ENCODE measurements at regions not wholly inside any gene's neighbourhood (a gene's known extent, or its start where the extent isn't known, plus 50 kb on each side); places are given as distances from the start of the nearest gene placed in this dataset.

- DNase-seq, result no peak
- Histone ChIP-seq H3K4me2 (ENCODE audit: unreplicated experiment) (no peak overlapping the region), H3K27ac (no peak overlapping the region), H3K4me3 (no peak overlapping the region), H3K36me3 (ENCODE audit: low read depth) (no peaks in the 10 kb centered on the region), H3K9ac (no peak overlapping the region), H3F3A (ENCODE audit: insufficient read depth) (no peaks in the 10 kb centered on the region), H3K9me2 (ENCODE audit: insufficient read depth) (no peaks in the 10 kb centered on the region), H2AFZ (no peak overlapping the region), H3K27me3 (replicated peaks; ENCODE audit: insufficient read depth) (no peaks in the 10 kb centered on the region), H3K79me2 (ENCODE audit: insufficient read depth) (no peaks in the 10 kb centered on the region), H3K9me3 (ENCODE audit: low read depth) (no peaks in the 10 kb centered on the region), H3K4me1 (ENCODE audit: insufficient read depth) (no peaks in the 10 kb centered on the region), H4K20me1 (ENCODE audit: insufficient read depth) (no peaks in the 10 kb centered on the region)
- TF ChIP-seq EZH2phosphoT487 (IDR thresholded peaks at IDR 0.05; ENCODE audit: insufficient read depth, low read depth), result no peak
- no peak for TF ChIP-seq EZH2 (IDR thresholded peaks at IDR 0.05; ENCODE audit: insufficient read depth, poor library complexity, severe bottlenecking)
- in situ Hi-C loops (cut with MboI), result no loop called here
Measured at GRCh38 chr4:34362654-34363053, 1881.7 kb downstream of the ARAP2 start.

GRCh38 chr4:34363842-34364241 lies 1880.5 kb downstream of the ARAP2 start:
- Histone ChIP-seq H3F3A (ENCODE audit: insufficient read depth) (no peaks in the 10 kb centered on the region), H3K27ac (no peak overlapping the region), H3K4me2 (ENCODE audit: unreplicated experiment) (no peak overlapping the region), H4K20me1 (ENCODE audit: insufficient read depth) (no peaks in the 10 kb centered on the region), H3K27me3 (replicated peaks; ENCODE audit: insufficient read depth) (no peaks in the 10 kb centered on the region), H2AFZ (no peak overlapping the region), H3K4me3 (no peak overlapping the region), H3K9me3 (ENCODE audit: low read depth) (no peaks in the 10 kb centered on the region), H3K36me3 (ENCODE audit: low read depth) (no peaks in the 10 kb centered on the region), H3K9ac (no peak overlapping the region), H3K4me1 (ENCODE audit: insufficient read depth) (no peaks in the 10 kb centered on the region), H3K79me2 (ENCODE audit: insufficient read depth) (no peaks in the 10 kb centered on the region), H3K9me2 (ENCODE audit: insufficient read depth) (no peaks in the 10 kb centered on the region)
- 51% methylated on average over 2 of the region's 2 CpGs for WGBS, 2 experiments (ENCODE audit: low coverage in 1 of 2, low lambda C conversion rate in 2 of 2, missing lambda C conversion rate in 2 of 2)
- no peak for DNase-seq
- TF ChIP-seq EZH2phosphoT487 (IDR thresholded peaks at IDR 0.05; ENCODE audit: insufficient read depth, low read depth) (no peak), EZH2 (IDR thresholded peaks at IDR 0.05; ENCODE audit: insufficient read depth, poor library complexity, severe bottlenecking) (no peak)
- in situ Hi-C loops (cut with MboI), result no loop called here

- Histone ChIP-seq H3K36me3 (ENCODE audit: low read depth) (no peaks in the 10 kb centered on the region), H3K9ac (no peak overlapping the region), H3K4me3 (no peak overlapping the region), H3K4me2 (ENCODE audit: unreplicated experiment) (no peak overlapping the region), H3K79me2 (ENCODE audit: insufficient read depth) (no peaks in the 10 kb centered on the region), H3F3A (ENCODE audit: insufficient read depth) (no peaks in the 10 kb centered on the region), H3K4me1 (ENCODE audit: insufficient read depth) (no peaks in the 10 kb centered on the region), H3K9me2 (ENCODE audit: insufficient read depth) (no peaks in the 10 kb centered on the region), H4K20me1 (ENCODE audit: insufficient read depth) (no peaks in the 10 kb centered on the region), H3K27ac (no peak overlapping the region), H2AFZ (no peak overlapping the region), H3K9me3 (ENCODE audit: low read depth) (no peaks in the 10 kb centered on the region), H3K27me3 (replicated peaks; ENCODE audit: insufficient read depth) (0 out of 2 replicates have a peak, but pooled peaks cover 7% of the 10 kb centered on the region)
- DNase-seq, result no peak
- in situ Hi-C loops (cut with MboI), result no loop called here
- TF ChIP-seq EZH2 (IDR thresholded peaks at IDR 0.05; ENCODE audit: insufficient read depth, poor library complexity, severe bottlenecking) (no peak), EZH2phosphoT487 (IDR thresholded peaks at IDR 0.05; ENCODE audit: insufficient read depth, low read depth) (no peak)
- 74 to 88% methylated on average over 2 of the region's 2 CpGs for WGBS, 2 experiments (ENCODE audit: low coverage in 1 of 2, low lambda C conversion rate in 2 of 2, missing lambda C conversion rate in 2 of 2)
Measured at GRCh38 chr4:34365946-34366345, 1878.4 kb downstream of the ARAP2 start.

GRCh38 chr4:34371676-34372075 lies 1872.6 kb downstream of the ARAP2 start:
- Histone ChIP-seq H3K9ac (no peak overlapping the region), H3K27me3 (replicated peaks; ENCODE audit: insufficient read depth) (0 out of 2 replicates have a peak, but pooled peaks cover 7% of the 10 kb centered on the region), H3F3A (ENCODE audit: insufficient read depth) (no peaks in the 10 kb centered on the region), H3K4me1 (ENCODE audit: insufficient read depth) (no peaks in the 10 kb centered on the region), H2AFZ (no peak overlapping the region), H3K9me3 (ENCODE audit: low read depth) (no peaks in the 10 kb centered on the region), H3K4me3 (no peak overlapping the region), H3K27ac (no peak overlapping the region), H3K36me3 (ENCODE audit: low read depth) (no peaks in the 10 kb centered on the region), H3K9me2 (ENCODE audit: insufficient read depth) (no peaks in the 10 kb centered on the region), H3K79me2 (ENCODE audit: insufficient read depth) (no peaks in the 10 kb centered on the region), H4K20me1 (ENCODE audit: insufficient read depth) (no peaks in the 10 kb centered on the region), H3K4me2 (ENCODE audit: unreplicated experiment) (no peak overlapping the region)
- in situ Hi-C loops (cut with MboI), result no loop called here
- no peak for DNase-seq
- WGBS, 2 experiments (ENCODE audit: low coverage in 1 of 2, low lambda C conversion rate in 2 of 2, missing lambda C conversion rate in 2 of 2), result 25 to 32% methylated on average over 2 of the region's 2 CpGs
- TF ChIP-seq EZH2 (IDR thresholded peaks at IDR 0.05; ENCODE audit: insufficient read depth, poor library complexity, severe bottlenecking) (no peak), EZH2phosphoT487 (IDR thresholded peaks at IDR 0.05; ENCODE audit: insufficient read depth, low read depth) (no peak)

- no peaks in the 10 kb centered on the region for H3F3A ChIP-seq (ENCODE audit: insufficient read depth)
- no peak overlapping the region for H3K9ac ChIP-seq
- H3K27me3 ChIP-seq (replicated peaks; ENCODE audit: insufficient read depth), result 0 out of 2 replicates have a peak, but pooled peaks cover 7% of the 10 kb centered on the region
- H3K4me2 ChIP-seq (ENCODE audit: unreplicated experiment), result no peak overlapping the region
- no peak for TF ChIP-seq EZH2 (IDR thresholded peaks at IDR 0.05; ENCODE audit: insufficient read depth, poor library complexity, severe bottlenecking)
- TF ChIP-seq EZH2phosphoT487 (IDR thresholded peaks at IDR 0.05; ENCODE audit: insufficient read depth, low read depth), result no peak
- H4K20me1 ChIP-seq (ENCODE audit: insufficient read depth), result no peaks in the 10 kb centered on the region
- H3K27ac ChIP-seq, result no peak overlapping the region
- no peak for DNase-seq
- no peaks in the 10 kb centered on the region for H3K9me2 ChIP-seq (ENCODE audit: insufficient read depth)
- in situ Hi-C loops (cut with MboI), result no loop called here
- H3K9me3 ChIP-seq (ENCODE audit: low read depth), result no peaks in the 10 kb centered on the region
- H3K4me3 ChIP-seq, result no peak overlapping the region
- H3K79me2 ChIP-seq (ENCODE audit: insufficient read depth), result no peaks in the 10 kb centered on the region
- 16 to 17% methylated on average over 2 of the region's 2 CpGs for WGBS, 2 experiments (ENCODE audit: low coverage in 1 of 2, low lambda C conversion rate in 2 of 2, missing lambda C conversion rate in 2 of 2)
- H3K36me3 ChIP-seq (ENCODE audit: low read depth), result no peaks in the 10 kb centered on the region
- H3K4me1 ChIP-seq (ENCODE audit: insufficient read depth), result no peaks in the 10 kb centered on the region
- H2AFZ ChIP-seq, result no peak overlapping the region
Measured at GRCh38 chr4:34372815-34373214, 1871.5 kb downstream of the ARAP2 start.
